ENCODE measurements at regions not wholly inside any gene's neighbourhood (a gene's known extent, or its start where the extent isn't known, plus 50 kb on each side); places are given as distances from the start of the nearest gene placed in this dataset.
A peak's percentile ranks its signal among the peaks of the same experiment; 100 is the strongest.

GRCh38 chr2:117217145-117217544, 597.3 kb upstream of the DDX18 start:
- TF ChIP-seq CTCF (conservative IDR thresholded peaks at IDR 0.05) (no peak), ZFX (IDR thresholded peaks at IDR 0.05) (no peak)
- H3K27ac ChIP-seq, result no peak overlapping the region

- TF ChIP-seq ZFX (IDR thresholded peaks at IDR 0.05) (no peak), CTCF (conservative IDR thresholded peaks at IDR 0.05) (no peak)
- H3K27ac ChIP-seq, result no peak overlapping the region
These were observed 591.7 kb upstream of the DDX18 start for GRCh38 chr2:117222809-117223208.

- TF ChIP-seq ZFX (IDR thresholded peaks at IDR 0.05) (no peak), CTCF (conservative IDR thresholded peaks at IDR 0.05) (no peak)
- H3K27ac ChIP-seq, result peak overlapping the region; percentile 55
These were observed 582.2 kb upstream of the DDX18 start for GRCh38 chr2:117232305-117232704.

GRCh38 chr2:117257362-117257761, 557.1 kb upstream of the DDX18 start:
- TF ChIP-seq ZFX (IDR thresholded peaks at IDR 0.05) (no peak), CTCF (conservative IDR thresholded peaks at IDR 0.05) (no peak)
- no peak overlapping the region for H3K27ac ChIP-seq

- no peak overlapping the region for H3K27ac ChIP-seq
- no peak for TF ChIP-seq CTCF (conservative IDR thresholded peaks at IDR 0.05)
- no peak for TF ChIP-seq ZFX (IDR thresholded peaks at IDR 0.05)
These were observed 544.9 kb upstream of the DDX18 start for GRCh38 chr2:117269574-117269973.

- no peak overlapping the region for H3K27ac ChIP-seq
- no peak for TF ChIP-seq ZFX (IDR thresholded peaks at IDR 0.05)
- TF ChIP-seq CTCF (conservative IDR thresholded peaks at IDR 0.05), result no peak
These were observed 542.9 kb upstream of the DDX18 start for GRCh38 chr2:117271631-117272030.

GRCh38 chr2:117273009-117273671, 541.4 kb upstream of the DDX18 start:
- H3K27ac ChIP-seq, result no peak overlapping the region
- no peak for TF ChIP-seq ZFX (IDR thresholded peaks at IDR 0.05)
- no peak for TF ChIP-seq CTCF (conservative IDR thresholded peaks at IDR 0.05)

All from C4-2B (cell line).